Lower lobe of right lung (tissue), 2 donors: ENCODE measurements at regions not wholly inside any gene's neighbourhood (a gene's known extent, or its start where the extent isn't known, plus 50 kb on each side); places are given as distances from the start of the nearest gene placed in this dataset.

Source experiments
- ATAC-seq, 2 donors: fragments of 200-7000 bp; cut with Tn5 transposase; one replicate each; pipeline ENCODE4 v1.9.1; 2020 to 2022; ENCODE audit warnings: mild to moderate bottlenecking in 2 of 2, moderate library complexity in 2 of 2
- DNase-seq: peaks from one replicate; pipeline ENCODE4 v3.0.0-alpha.2; 2020
- H3K27ac ChIP-seq: fragments of 200-600 bp; one replicate; pipeline ENCODE4 v1.8.0; 2022
- H3K27me3 ChIP-seq: fragments of 200-600 bp; one replicate; pipeline ENCODE4 v1.8.0; 2022; ENCODE audit warnings: low read depth
- H3K36me3 ChIP-seq: fragments of 200-600 bp; one replicate; pipeline ENCODE4 v1.8.0; 2022; ENCODE audit warnings: mild to moderate bottlenecking
- H3K4me1 ChIP-seq: fragments of 200-600 bp; one replicate; pipeline ENCODE4 v1.8.0; 2022
- H3K4me3 ChIP-seq: fragments of 200-600 bp; one replicate; pipeline ENCODE4 v1.8.0; 2022; ENCODE audit warnings: mild to moderate bottlenecking
- H3K9me3 ChIP-seq: fragments of 200-600 bp; one replicate; pipeline ENCODE4 v1.8.0; 2022
- intact Hi-C: fragments of 100-400 bp; cut with DNase I; formaldehyde crosslinking; loops from one replicate; pipeline ENCODE4 v1.11.0; 2022
- TF ChIP-seq, protein P1 (sequence below): fragments of 200-600 bp; IDR thresholded peaks from one replicate; pipeline ENCODE4 v1.8.0; 2022; ENCODE audit warnings: antibody characterized with exemption, mild to moderate bottlenecking
- donor health status: DM: no; HTN: yes; CAD: no; lungs with severe emphysema.

DNA sequence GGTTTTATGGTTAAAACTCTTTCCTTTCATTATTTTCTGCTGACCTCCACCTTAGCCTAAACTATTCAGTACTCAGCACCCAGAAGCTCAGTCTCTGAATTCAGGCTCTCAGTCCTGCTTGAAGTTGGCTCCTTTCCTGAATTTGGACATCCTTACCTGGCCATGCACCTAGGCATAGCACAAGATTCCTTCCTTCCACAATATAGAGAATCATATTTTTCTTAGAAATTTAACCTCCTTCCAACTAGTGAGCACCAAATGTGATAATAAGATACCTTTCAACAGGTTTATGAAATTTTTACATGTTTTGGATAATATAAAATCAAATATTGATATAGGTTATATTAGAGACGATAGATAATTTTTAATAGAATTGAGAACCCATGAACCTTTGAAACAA lies 905.6 kb upstream of the GHITM start:
- DNase-seq (no peak), ATAC-seq (no peak)
- Histone ChIP-seq H3K9me3 (no peaks in the 10 kb centered on the region), H3K4me3 (no peak overlapping the region), H3K27me3 (no peaks in the 10 kb centered on the region), H3K36me3 (no peaks in the 10 kb centered on the region), H3K4me1 (no peaks in the 10 kb centered on the region), H3K27ac (no peak overlapping the region)
- intact Hi-C loops, result no loop called here
- TF ChIP-seq, protein P1, sequence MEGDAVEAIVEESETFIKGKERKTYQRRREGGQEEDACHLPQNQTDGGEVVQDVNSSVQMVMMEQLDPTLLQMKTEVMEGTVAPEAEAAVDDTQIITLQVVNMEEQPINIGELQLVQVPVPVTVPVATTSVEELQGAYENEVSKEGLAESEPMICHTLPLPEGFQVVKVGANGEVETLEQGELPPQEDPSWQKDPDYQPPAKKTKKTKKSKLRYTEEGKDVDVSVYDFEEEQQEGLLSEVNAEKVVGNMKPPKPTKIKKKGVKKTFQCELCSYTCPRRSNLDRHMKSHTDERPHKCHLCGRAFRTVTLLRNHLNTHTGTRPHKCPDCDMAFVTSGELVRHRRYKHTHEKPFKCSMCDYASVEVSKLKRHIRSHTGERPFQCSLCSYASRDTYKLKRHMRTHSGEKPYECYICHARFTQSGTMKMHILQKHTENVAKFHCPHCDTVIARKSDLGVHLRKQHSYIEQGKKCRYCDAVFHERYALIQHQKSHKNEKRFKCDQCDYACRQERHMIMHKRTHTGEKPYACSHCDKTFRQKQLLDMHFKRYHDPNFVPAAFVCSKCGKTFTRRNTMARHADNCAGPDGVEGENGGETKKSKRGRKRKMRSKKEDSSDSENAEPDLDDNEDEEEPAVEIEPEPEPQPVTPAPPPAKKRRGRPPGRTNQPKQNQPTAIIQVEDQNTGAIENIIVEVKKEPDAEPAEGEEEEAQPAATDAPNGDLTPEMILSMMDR, result no peak

DNA sequence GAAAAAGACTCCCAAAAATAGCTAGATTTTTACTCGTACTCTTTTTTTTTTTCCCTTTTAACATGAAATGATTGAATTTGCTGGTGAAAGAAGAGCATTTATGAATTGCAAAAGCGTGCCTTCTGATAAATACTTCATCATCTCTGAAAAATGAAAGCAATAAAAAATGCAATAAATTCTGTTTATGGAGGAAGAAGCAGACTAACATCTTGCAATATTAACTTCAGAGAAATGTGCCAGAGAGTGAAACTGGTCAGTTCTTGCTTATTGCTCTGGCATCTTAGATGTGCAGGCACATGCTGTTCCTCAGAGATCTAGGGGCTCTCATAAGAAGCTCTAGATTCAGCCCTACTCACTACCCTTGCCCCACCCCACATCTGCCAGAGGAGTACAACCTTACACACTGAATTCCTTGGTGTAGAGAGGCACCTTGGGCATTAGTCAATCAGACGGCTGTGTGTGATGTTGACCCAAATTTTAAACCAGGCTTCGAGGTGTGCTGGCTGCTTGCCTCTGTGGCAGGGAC lies 891.1 kb upstream of the GHITM start:
- H3K27me3 ChIP-seq, result no peaks in the 10 kb centered on the region
- DNase-seq, result no peak
- no peak overlapping the region for H3K27ac ChIP-seq
- H3K4me3 ChIP-seq, result no peak overlapping the region
- H3K4me1 ChIP-seq, result no peaks in the 10 kb centered on the region
- no peaks in the 10 kb centered on the region for H3K36me3 ChIP-seq
- ATAC-seq, result no peak
- intact Hi-C loops, result no loop called here
- TF ChIP-seq, protein P1, result no peak
- peaks cover 3% of the 10 kb centered on the region for H3K9me3 ChIP-seq

DNA sequence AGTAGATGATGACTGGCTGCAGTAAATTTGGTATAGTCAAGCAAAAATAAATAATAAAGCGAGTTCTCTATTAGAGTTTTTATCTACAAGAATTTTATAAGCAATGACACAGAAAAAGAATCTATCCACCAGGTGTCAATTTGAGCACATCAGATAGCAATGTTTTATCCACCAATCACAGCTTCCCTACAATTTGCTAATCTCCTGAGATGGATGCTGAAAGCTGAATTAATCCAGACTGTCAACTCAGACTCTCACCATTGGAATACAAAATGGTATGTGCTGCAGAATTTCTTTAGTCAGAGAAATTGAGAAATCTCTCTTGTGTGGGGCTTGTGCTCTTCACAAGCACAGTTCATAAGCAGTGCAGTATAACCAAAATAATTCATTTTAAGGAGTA lies 888.9 kb upstream of the GHITM start:
- H3K27me3 ChIP-seq, result no peaks in the 10 kb centered on the region
- ATAC-seq (no peak), DNase-seq (no peak)
- H3K36me3 ChIP-seq, result no peaks in the 10 kb centered on the region
- H3K27ac ChIP-seq, result no peak overlapping the region
- TF ChIP-seq, protein P1, result no peak
- H3K4me1 ChIP-seq, result no peaks in the 10 kb centered on the region
- no peak overlapping the region for H3K4me3 ChIP-seq
- intact Hi-C loops, result no loop called here
- peaks cover 13% of the 10 kb centered on the region for H3K9me3 ChIP-seq

DNA sequence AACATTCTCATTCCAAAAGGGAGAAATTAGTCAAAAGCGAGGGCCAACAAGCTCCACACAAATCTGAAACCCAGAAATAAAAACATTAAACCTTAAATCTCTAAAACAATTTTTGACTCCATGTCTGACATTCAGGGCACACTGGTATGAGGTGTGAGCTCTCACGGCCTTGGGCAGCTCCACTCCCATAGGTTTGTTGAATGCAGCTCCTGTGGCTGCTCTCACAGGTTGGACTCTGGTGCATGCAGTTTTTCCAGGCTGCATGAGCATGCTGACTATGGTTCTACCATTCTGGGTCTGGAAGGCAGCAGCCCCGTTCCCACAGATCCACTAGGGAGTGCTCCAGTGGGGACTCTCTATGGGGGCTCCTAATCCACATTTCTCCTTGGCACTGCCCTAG lies 887.1 kb upstream of the GHITM start:
- H3K27me3 ChIP-seq, result no peaks in the 10 kb centered on the region
- H3K9me3 ChIP-seq, result peaks cover 13% of the 10 kb centered on the region
- H3K27ac ChIP-seq, result no peak overlapping the region
- intact Hi-C loops, result no loop called here
- no peaks in the 10 kb centered on the region for H3K36me3 ChIP-seq
- no peak for DNase-seq
- no peaks in the 10 kb centered on the region for H3K4me1 ChIP-seq
- H3K4me3 ChIP-seq, result no peak overlapping the region
- TF ChIP-seq, protein P1, result no peak
- ATAC-seq, result no peak

DNA sequence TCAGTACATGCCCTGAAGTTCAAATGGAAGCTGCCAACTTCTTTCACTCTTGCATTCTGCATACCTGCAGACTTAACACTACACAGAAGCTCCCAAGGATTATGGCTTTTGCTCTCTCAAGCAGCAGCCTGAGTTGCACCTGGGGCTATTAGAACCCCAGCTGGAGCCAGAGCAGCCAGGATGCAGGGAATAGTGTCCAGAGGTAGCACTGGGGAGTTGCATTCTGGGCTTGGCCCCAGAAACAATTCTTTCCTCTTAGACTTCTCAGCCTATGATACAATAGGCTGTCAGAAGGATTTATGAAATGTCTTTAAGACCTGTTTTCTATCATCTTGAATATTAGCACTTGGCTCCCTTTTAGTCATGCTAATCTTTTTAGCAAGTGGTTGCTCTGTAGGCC lies 886.7 kb upstream of the GHITM start:
- intact Hi-C loops, result no loop called here
- Histone ChIP-seq H3K36me3 (no peaks in the 10 kb centered on the region), H3K27ac (no peak overlapping the region), H3K4me1 (no peaks in the 10 kb centered on the region), H3K27me3 (no peaks in the 10 kb centered on the region), H3K9me3 (peaks cover 13% of the 10 kb centered on the region), H3K4me3 (no peak overlapping the region)
- ATAC-seq (no peak), DNase-seq (no peak)
- TF ChIP-seq, protein P1, result no peak
